B cell (primary cell): ENCODE measurements at regions not wholly inside any gene's neighbourhood (a gene's known extent, or its start where the extent isn't known, plus 50 kb on each side); places are given as distances from the start of the nearest gene placed in this dataset.
"Not testable (repeated sequence)": the region's sequence is repeated elsewhere in the genome, so short reads cannot be mapped to it uniquely, and the experiment has no call there.

Experiments
- ATAC-seq: fragments of 200-7000 bp; cut with Tn5 transposase; one replicate; pipeline ENCODE4 v1.10.0; 2021; ENCODE audit warnings: low read depth, mild to moderate bottlenecking, moderate number of reproducible peaks, moderate library complexity
- CTCF ChIA-PET: fragments of 350-600 bp; sonication (Branson Sonifier 250); formaldehyde crosslinking; loops from one replicate; lab custom pipeline; 2021; ENCODE audit warnings: antibody characterized with exemption, inconsistent platforms; lab: Charles Lee
- POLR2A ChIA-PET: fragments of 350-600 bp; sonication (Branson Sonifier 250); formaldehyde crosslinking; loops from one replicate; lab custom pipeline; 2021; ENCODE audit warnings: antibody characterized with exemption; lab: Charles Lee
- DNase-seq: peaks from one replicate; pipeline ENCODE4 v3.0.0; 2013
- H2AFZ ChIP-seq: 2 replicates; pipeline ENCODE4 v1.6.1; 2012; ENCODE audit warnings: mild to moderate bottlenecking, low read depth, low read length; ENCODE audit not compliant: insufficient read depth, poor library complexity, severe bottlenecking
- H3K27ac ChIP-seq, 2 donors: 1 replicate in 1 of 2; 2 replicates in 1 of 2; pipeline ENCODE4 v1.5.1; 2012 to 2013; ENCODE audit warnings: low read length in 2 of 2, mild to moderate bottlenecking in 2 of 2, moderate library complexity in 1 of 2
- H3K27me3 ChIP-seq, 4 experiments: fragments of 200-600 bp in 1 of 4; sonication (generic) in 1 of 4; replicated peaks in 1 of 4; 1 replicate in 2 of 4; 2 replicates in 2 of 4; pipeline versions ENCODE4 v1.6.1 to v1.7.0; 2013 to 2016; ENCODE audit warnings: low read length in 3 of 4, mild to moderate bottlenecking in 2 of 4, mixed read lengths in 1 of 4, moderate library complexity in 1 of 4; ENCODE audit not compliant: insufficient read depth in 4 of 4, control insufficient read depth in 3 of 4; ENCODE audit errors: control extremely low read depth in 1 of 4
- H3K36me3 ChIP-seq, 2 experiments: replicated peaks in 1 of 2; 1 replicate in 1 of 2; 2 replicates in 1 of 2; pipeline versions ENCODE4 v1.6.1 to v1.7.1; 2013; ENCODE audit warnings: low read length in 1 of 2; ENCODE audit not compliant: insufficient read depth in 2 of 2, control insufficient read depth in 1 of 2; ENCODE audit errors: control extremely low read depth in 1 of 2, extremely low read depth in 1 of 2
- H3K4me1 ChIP-seq, 2 donors: fragments of 200-600 bp in 1 of 2; sonication (generic) in 1 of 2; 1 replicate in 1 of 2; 2 replicates in 1 of 2; pipeline versions ENCODE4 v1.5.1 to v1.6.1; 2013 to 2017; ENCODE audit warnings: low read length in 2 of 2; ENCODE audit not compliant: control insufficient read depth in 2 of 2, insufficient read depth in 2 of 2
- H3K4me2 ChIP-seq: replicated peaks from 2 replicates; pipeline ENCODE3; 2012; ENCODE audit warnings: mild to moderate bottlenecking, low read depth, low read length; ENCODE audit not compliant: poor library complexity, severe bottlenecking
- H3K4me3 ChIP-seq, 5 experiments: fragments of 200-600 bp in 1 of 5; sonication (generic) in 1 of 5; 1 replicate in 3 of 5; 2 replicates in 2 of 5; pipeline versions ENCODE4 v1.5.1 to v1.7.0; 2011 to 2016; ENCODE audit warnings: low read length in 4 of 5, mild to moderate bottlenecking in 4 of 5, low read depth in 2 of 5, control low read depth in 1 of 5, moderate library complexity in 1 of 5; ENCODE audit not compliant: insufficient read depth in 1 of 5; ENCODE audit errors: control extremely low read depth in 1 of 5, extremely low read depth in 1 of 5
- H3K79me2 ChIP-seq: fragments of 200-600 bp; sonication (generic); one replicate; pipeline ENCODE4 v1.6.0; 2016; ENCODE audit warnings: low read length; ENCODE audit not compliant: control insufficient read depth, insufficient read depth
- H3K9ac ChIP-seq: fragments of 200-600 bp; sonication (generic); 2 replicates; pipeline ENCODE4 v1.6.1; 2017; ENCODE audit warnings: mild to moderate bottlenecking, low read length, moderate library complexity
- H3K9me3 ChIP-seq, 3 donors: one replicate each; pipeline versions ENCODE4 v1.6.1 to v1.7.1; 2013; ENCODE audit warnings: low read length in 2 of 3; ENCODE audit not compliant: control insufficient read depth in 2 of 3, insufficient read depth in 1 of 3; ENCODE audit errors: control extremely low read depth in 1 of 3
- H4K20me1 ChIP-seq: 2 replicates; pipeline ENCODE4 v1.6.0; 2012; ENCODE audit warnings: mild to moderate bottlenecking, low read length; ENCODE audit not compliant: insufficient read depth, control insufficient read depth, poor library complexity, severe bottlenecking
- H3K27ac Mint-ChIP-seq: one replicate; pipeline ENCODE4 v1.8.0; 2021; ENCODE audit warnings: mixed read lengths
- H3K27me3 Mint-ChIP-seq: one replicate; pipeline ENCODE4 v1.8.0; 2021; ENCODE audit warnings: mixed read lengths
- H3K4me1 Mint-ChIP-seq: one replicate; pipeline ENCODE4 v1.8.0; 2021; ENCODE audit warnings: mixed read lengths
- H3K4me3 Mint-ChIP-seq: one replicate; pipeline ENCODE4 v1.8.0; 2021; ENCODE audit warnings: mixed read lengths
- H3K9me3 Mint-ChIP-seq: one replicate; pipeline ENCODE4 v1.8.0; 2022; ENCODE audit warnings: mixed read lengths; ENCODE audit not compliant: insufficient read depth
- EZH2 ChIP-seq: IDR thresholded peaks from 2 replicates; pipeline ENCODE4 v1.6.1; 2012; ENCODE audit warnings: borderline replicate concordance, low read depth, mild to moderate bottlenecking, moderate library complexity, low read length; ENCODE audit not compliant: insufficient read depth, poor library complexity, severe bottlenecking
- WGBS: methylation state at CpG from one replicate; pipeline ENCODE4 v1.1.5; 2013; ENCODE audit warnings: missing lambda C conversion rate; ENCODE audit not compliant: insufficient coverage; 5-methylcytosine and 5-hydroxymethylcytosine counted together
- intact Hi-C: fragments of 100-400 bp; cut with micrococcal nuclease; formaldehyde crosslinking; loops from one replicate; pipeline ENCODE4 v1.10.0; 2022
- TF ChIP-seq, protein P1 (sequence below): fragments of 200-600 bp; IDR thresholded peaks from one replicate; pipeline ENCODE4 v1.8.0; 2022; ENCODE audit warnings: antibody characterized with exemption, mild to moderate bottlenecking

GRCh38 chr1:232868793-232869491 lies 63.7 kb downstream of the MAP10 start:
- Mint-ChIP-seq H3K9me3 (no peaks in the 10 kb centered on the region), H3K27me3 (peaks cover 3% of the 10 kb centered on the region), H3K4me1 (no peaks in the 10 kb centered on the region), H3K4me3 (no peak overlapping the region), H3K27ac (no peak overlapping the region)
- H4K20me1 ChIP-seq = no peaks in the 10 kb centered on the region
- no peak overlapping the region for H3K27ac ChIP-seq
- no peaks in the 10 kb centered on the region for H3K79me2 ChIP-seq
- no peak overlapping the region for H2AFZ ChIP-seq
- no peak overlapping the region for H3K9ac ChIP-seq
- H3K4me2 ChIP-seq = no peak overlapping the region
- no peak for DNase-seq
- H3K4me1 ChIP-seq = no peaks in the 10 kb centered on the region
- POLR2A ChIA-PET = no interaction called here
- H3K36me3 ChIP-seq = no peaks in the 10 kb centered on the region
- TF ChIP-seq, protein P1, sequence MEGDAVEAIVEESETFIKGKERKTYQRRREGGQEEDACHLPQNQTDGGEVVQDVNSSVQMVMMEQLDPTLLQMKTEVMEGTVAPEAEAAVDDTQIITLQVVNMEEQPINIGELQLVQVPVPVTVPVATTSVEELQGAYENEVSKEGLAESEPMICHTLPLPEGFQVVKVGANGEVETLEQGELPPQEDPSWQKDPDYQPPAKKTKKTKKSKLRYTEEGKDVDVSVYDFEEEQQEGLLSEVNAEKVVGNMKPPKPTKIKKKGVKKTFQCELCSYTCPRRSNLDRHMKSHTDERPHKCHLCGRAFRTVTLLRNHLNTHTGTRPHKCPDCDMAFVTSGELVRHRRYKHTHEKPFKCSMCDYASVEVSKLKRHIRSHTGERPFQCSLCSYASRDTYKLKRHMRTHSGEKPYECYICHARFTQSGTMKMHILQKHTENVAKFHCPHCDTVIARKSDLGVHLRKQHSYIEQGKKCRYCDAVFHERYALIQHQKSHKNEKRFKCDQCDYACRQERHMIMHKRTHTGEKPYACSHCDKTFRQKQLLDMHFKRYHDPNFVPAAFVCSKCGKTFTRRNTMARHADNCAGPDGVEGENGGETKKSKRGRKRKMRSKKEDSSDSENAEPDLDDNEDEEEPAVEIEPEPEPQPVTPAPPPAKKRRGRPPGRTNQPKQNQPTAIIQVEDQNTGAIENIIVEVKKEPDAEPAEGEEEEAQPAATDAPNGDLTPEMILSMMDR = no peak
- no peak for TF ChIP-seq EZH2
- CTCF ChIA-PET = no interaction called here
- no peak overlapping the region for H3K4me3 ChIP-seq
- no peaks in the 10 kb centered on the region for H3K9me3 ChIP-seq
- H3K27me3 ChIP-seq = no peaks in the 10 kb centered on the region
- 69% methylated on average over 4 of the region's 6 CpGs for WGBS
- no peak for ATAC-seq
- intact Hi-C loops = no loop called here

- H3K4me1 ChIP-seq, H3K79me2 ChIP-seq, H3K27ac ChIP-seq, H3K9me3 ChIP-seq, H3K4me2 ChIP-seq, intact Hi-C loops, H3K4me3 ChIP-seq, H3K27me3 Mint-ChIP-seq, ATAC-seq, H3K27me3 ChIP-seq, H3K27ac Mint-ChIP-seq, H3K9ac ChIP-seq, H3K4me3 Mint-ChIP-seq, H4K20me1 ChIP-seq, H3K9me3 Mint-ChIP-seq, DNase-seq, CTCF ChIA-PET, H3K36me3 ChIP-seq, H3K4me1 Mint-ChIP-seq, POLR2A ChIA-PET, H2AFZ ChIP-seq: not testable (repeated sequence)
- WGBS = 87% methylated on average over 11 of the region's 34 CpGs
Measured at GRCh38 chr1:232871291-232871969, 66.2 kb downstream of the MAP10 start.
